ENCODE measurements at regions not wholly inside any gene's neighbourhood (a gene's known extent, or its start where the extent isn't known, plus 50 kb on each side); places are given as distances from the start of the nearest gene placed in this dataset.

- DNase-seq: no peak
Measured at GRCh38 chr3:96169111-96169766, 645.2 kb upstream of the EPHA6 start.

- DNase-seq: no peak
Measured at GRCh38 chr3:96172917-96173316, 641.5 kb upstream of the EPHA6 start.

GRCh38 chr3:96175500-96175899, 638.9 kb upstream of the EPHA6 start:
- DNase-seq: no peak

GRCh38 chr3:96182756-96183155, 631.6 kb upstream of the EPHA6 start:
- DNase-seq: no peak

GRCh38 chr3:96183871-96184270, 630.5 kb upstream of the EPHA6 start:
- no peak for DNase-seq

GRCh38 chr3:96190024-96190616, 624.3 kb upstream of the EPHA6 start:
- no peak for DNase-seq

- no peak for DNase-seq
Measured at GRCh38 chr3:96192966-96193550, 621.3 kb upstream of the EPHA6 start.

GRCh38 chr3:96200897-96201296, 613.5 kb upstream of the EPHA6 start:
- DNase-seq: no peak

GRCh38 chr3:96201463-96201862, 612.9 kb upstream of the EPHA6 start:
- no peak for DNase-seq

- no peak for DNase-seq
Measured at GRCh38 chr3:96202181-96202580, 612.2 kb upstream of the EPHA6 start.

GRCh38 chr3:96209699-96210098, 604.7 kb upstream of the EPHA6 start:
- DNase-seq: no peak

- no peak for DNase-seq
Measured at GRCh38 chr3:96213393-96213792, 601.0 kb upstream of the EPHA6 start.

- DNase-seq: no peak
Measured at GRCh38 chr3:96214941-96215340, 599.5 kb upstream of the EPHA6 start.

- DNase-seq: no peak
Measured at GRCh38 chr3:96225494-96225893, 588.9 kb upstream of the EPHA6 start.

- DNase-seq: no peak
Measured at GRCh38 chr3:96233679-96234078, 580.7 kb upstream of the EPHA6 start.

GRCh38 chr3:96236522-96236921, 577.9 kb upstream of the EPHA6 start:
- DNase-seq: no peak

GRCh38 chr3:96259299-96259698, 555.1 kb upstream of the EPHA6 start:
- DNase-seq: no peak

GRCh38 chr3:96264701-96265100, 549.7 kb upstream of the EPHA6 start:
- no peak for DNase-seq

GRCh38 chr3:96266395-96267190, 547.8 kb upstream of the EPHA6 start:
- DNase-seq: no peak

- DNase-seq: no peak
Measured at GRCh38 chr3:96267577-96267976, 546.8 kb upstream of the EPHA6 start.

GRCh38 chr3:96294143-96294542, 520.3 kb upstream of the EPHA6 start:
- DNase-seq: no peak

- no peak for DNase-seq
Measured at GRCh38 chr3:96300743-96301142, 513.7 kb upstream of the EPHA6 start.
